ENCODE measurements at regions not wholly inside any gene's neighbourhood (a gene's known extent, or its start where the extent isn't known, plus 50 kb on each side); places are given as distances from the start of the nearest gene placed in this dataset.

DNA sequence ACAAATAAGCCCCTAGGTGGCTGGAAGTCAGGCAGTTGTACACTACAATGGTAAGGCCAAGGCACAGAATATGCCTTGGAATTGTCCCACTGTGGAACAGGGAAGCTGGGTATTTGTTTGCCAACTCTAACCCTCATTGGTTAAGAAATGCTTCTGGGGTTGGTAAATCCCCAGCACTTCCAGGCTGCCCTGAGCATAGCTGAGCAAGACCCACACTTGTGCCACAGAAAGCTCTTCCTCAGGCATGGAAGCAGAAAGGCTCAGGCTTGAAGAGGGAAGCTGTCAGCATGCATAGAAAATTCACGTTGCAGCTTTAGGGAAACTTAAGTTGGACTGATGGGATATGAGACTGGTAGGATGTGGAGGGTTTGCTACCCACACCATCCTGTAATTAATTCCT lies 86.9 kb upstream of the PLCL2 start:
- 71% methylated on average over 1 of the region's 1 CpG for WGBS
- H3K4me1 ChIP-seq (ENCODE audit: control insufficient read depth in 4 of 4, insufficient read depth in 4 of 4, low read length in 3 of 4), result no peaks in the 10 kb centered on the region
- no peak overlapping the region for H3K9ac ChIP-seq (ENCODE audit: low read depth in 1 of 2, low read length in 2 of 2)
- no peak overlapping the region for H3K4me3 ChIP-seq (ENCODE audit: low read depth in 1 of 3, low read length in 3 of 3)
- DNase-seq (ENCODE audit: low spot score), result no peak
- no peaks in the 10 kb centered on the region for H3K27me3 ChIP-seq (ENCODE audit: control insufficient read depth in 4 of 4, insufficient read depth in 4 of 4, low read length in 3 of 4)
- no peaks in the 10 kb centered on the region for H3K36me3 ChIP-seq (ENCODE audit: control insufficient read depth in 4 of 4, insufficient read depth in 3 of 4, low read depth in 1 of 4, low read length in 3 of 4)
- no peak overlapping the region for H3K27ac ChIP-seq (ENCODE audit: low read depth in 1 of 2, low read length in 2 of 2)
- no peaks in the 10 kb centered on the region for H3K9me3 ChIP-seq (ENCODE audit: control insufficient read depth in 4 of 4, low read length in 3 of 4)
- TF ChIP-seq ATF3 (IDR thresholded peaks at IDR 0.05), result no peak
- TF ChIP-seq JUND (IDR thresholded peaks at IDR 0.05), result no peak
- TF ChIP-seq MAX (IDR thresholded peaks at IDR 0.05), result no peak
- TF ChIP-seq YY1 (IDR thresholded peaks at IDR 0.05), result no peak
- TF ChIP-seq RXRA (IDR thresholded peaks at IDR 0.05), result no peak
- no peak for TF ChIP-seq HNF4A (conservative IDR thresholded peaks at IDR 0.05)
- TF ChIP-seq, protein P1, sequence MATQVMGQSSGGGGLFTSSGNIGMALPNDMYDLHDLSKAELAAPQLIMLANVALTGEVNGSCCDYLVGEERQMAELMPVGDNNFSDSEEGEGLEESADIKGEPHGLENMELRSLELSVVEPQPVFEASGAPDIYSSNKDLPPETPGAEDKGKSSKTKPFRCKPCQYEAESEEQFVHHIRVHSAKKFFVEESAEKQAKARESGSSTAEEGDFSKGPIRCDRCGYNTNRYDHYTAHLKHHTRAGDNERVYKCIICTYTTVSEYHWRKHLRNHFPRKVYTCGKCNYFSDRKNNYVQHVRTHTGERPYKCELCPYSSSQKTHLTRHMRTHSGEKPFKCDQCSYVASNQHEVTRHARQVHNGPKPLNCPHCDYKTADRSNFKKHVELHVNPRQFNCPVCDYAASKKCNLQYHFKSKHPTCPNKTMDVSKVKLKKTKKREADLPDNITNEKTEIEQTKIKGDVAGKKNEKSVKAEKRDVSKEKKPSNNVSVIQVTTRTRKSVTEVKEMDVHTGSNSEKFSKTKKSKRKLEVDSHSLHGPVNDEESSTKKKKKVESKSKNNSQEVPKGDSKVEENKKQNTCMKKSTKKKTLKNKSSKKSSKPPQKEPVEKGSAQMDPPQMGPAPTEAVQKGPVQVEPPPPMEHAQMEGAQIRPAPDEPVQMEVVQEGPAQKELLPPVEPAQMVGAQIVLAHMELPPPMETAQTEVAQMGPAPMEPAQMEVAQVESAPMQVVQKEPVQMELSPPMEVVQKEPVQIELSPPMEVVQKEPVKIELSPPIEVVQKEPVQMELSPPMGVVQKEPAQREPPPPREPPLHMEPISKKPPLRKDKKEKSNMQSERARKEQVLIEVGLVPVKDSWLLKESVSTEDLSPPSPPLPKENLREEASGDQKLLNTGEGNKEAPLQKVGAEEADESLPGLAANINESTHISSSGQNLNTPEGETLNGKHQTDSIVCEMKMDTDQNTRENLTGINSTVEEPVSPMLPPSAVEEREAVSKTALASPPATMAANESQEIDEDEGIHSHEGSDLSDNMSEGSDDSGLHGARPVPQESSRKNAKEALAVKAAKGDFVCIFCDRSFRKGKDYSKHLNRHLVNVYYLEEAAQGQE (IDR thresholded peaks at IDR 0.05), result no peak
- no peak for TF ChIP-seq NR2F2 (IDR thresholded peaks at IDR 0.05)
- TF ChIP-seq CTCF (IDR thresholded peaks at IDR 0.05; ENCODE audit: low read depth, low read length, missing input control), result no peak
- no peak for TF ChIP-seq TAF1 (conservative IDR thresholded peaks at IDR 0.05)
- no peak for TF ChIP-seq FOXA1 (IDR thresholded peaks at IDR 0.05)
- no peak for TF ChIP-seq HNF4G (IDR thresholded peaks at IDR 0.05)
- TF ChIP-seq GABPA (IDR thresholded peaks at IDR 0.05 in 1 of 2, conservative IDR thresholded peaks at IDR 0.05 in 1 of 2), result no peak
- no peak for TF ChIP-seq SP1 (IDR thresholded peaks at IDR 0.05)
- TF ChIP-seq EGR1 (IDR thresholded peaks at IDR 0.05; ENCODE audit: low read depth in 2 of 2), result no peak
- no peak for TF ChIP-seq FOXA2 (IDR thresholded peaks at IDR 0.05)
- TF ChIP-seq ZBTB33 (IDR thresholded peaks at IDR 0.05), result no peak
- TF ChIP-seq RAD21 (IDR thresholded peaks at IDR 0.05), result no peak

Data from liver (tissue), 8 donors.